Fibroblast of lung (primary cell): ENCODE measurements at regions not wholly inside any gene's neighbourhood (a gene's known extent, or its start where the extent isn't known, plus 50 kb on each side); places are given as distances from the start of the nearest gene placed in this dataset.

ENCODE experiments used
- DNase-seq, 2 donors: peaks; one replicate each; pipeline versions ENCODE4 v3.0.0 to v3.0.0-alpha.2; 2010; ENCODE audit warnings: low read depth in 2 of 2
- H2AFZ ChIP-seq: 2 replicates; pipeline ENCODE4 v1.5.1; 2012; ENCODE audit warnings: low read length, control low read depth, inconsistent platforms
- H3K27ac ChIP-seq: 2 replicates; pipeline ENCODE4 v1.5.1; 2011; ENCODE audit warnings: low read length, control low read depth; ENCODE audit not compliant: insufficient read depth
- H3K27me3 ChIP-seq: 2 replicates; pipeline ENCODE4 v1.5.1; 2011; ENCODE audit warnings: mild to moderate bottlenecking, low read length; ENCODE audit not compliant: control insufficient read depth, insufficient read depth
- H3K36me3 ChIP-seq: 2 replicates; pipeline ENCODE4 v1.5.1; 2011; ENCODE audit warnings: low read length; ENCODE audit not compliant: control insufficient read depth, insufficient read depth
- H3K4me1 ChIP-seq: 2 replicates; pipeline ENCODE4 v1.5.1; 2011; ENCODE audit warnings: low read length; ENCODE audit not compliant: control insufficient read depth, insufficient read depth; ENCODE audit errors: extremely low read depth
- H3K4me2 ChIP-seq: 2 replicates; pipeline ENCODE4 v1.5.1; 2011; ENCODE audit warnings: low read length, control low read depth; ENCODE audit not compliant: insufficient read depth; ENCODE audit errors: extremely low read depth
- H3K4me3 ChIP-seq, 4 experiments: fragments of 200-600 bp in 1 of 4; sonication (generic) in 1 of 4; replicated peaks in 1 of 4; 2 replicates each; pipeline ENCODE4 v1.5.1; 2011 to 2016; ENCODE audit warnings: low read length in 4 of 4, low read depth in 3 of 4, mild to moderate bottlenecking in 3 of 4, control low read depth in 2 of 4, inconsistent platforms in 1 of 4, mixed read lengths in 1 of 4; ENCODE audit not compliant: insufficient read depth in 1 of 4; ENCODE audit errors: control extremely low read depth in 1 of 4
- H3K79me2 ChIP-seq: 2 replicates; pipeline ENCODE4 v1.5.1; 2012; ENCODE audit warnings: mild to moderate bottlenecking, low read length, inconsistent platforms; ENCODE audit not compliant: control insufficient read depth, insufficient read depth
- H3K9ac ChIP-seq: 2 replicates; pipeline ENCODE4 v1.5.1; 2011; ENCODE audit warnings: mild to moderate bottlenecking, low read length, control low read depth; ENCODE audit not compliant: insufficient read depth
- H3K9me3 ChIP-seq: 2 replicates; pipeline ENCODE4 v1.5.1; 2012; ENCODE audit warnings: low read depth, low read length; ENCODE audit not compliant: control insufficient read depth, insufficient read depth
- H4K20me1 ChIP-seq: 2 replicates; pipeline ENCODE4 v1.5.1; 2011; ENCODE audit warnings: low read length; ENCODE audit not compliant: control insufficient read depth, insufficient read depth; ENCODE audit errors: extremely low read depth
- CTCF ChIP-seq, 2 donors: IDR thresholded peaks in 1 of 2; conservative IDR thresholded peaks in 1 of 2; 1 replicate in 1 of 2; 2 replicates in 1 of 2; pipeline ENCODE4 v1.5.1; 2011 to 2012; ENCODE audit warnings: low read length in 2 of 2, control low read depth in 1 of 2, inconsistent platforms in 1 of 2, low read depth in 1 of 2, mild to moderate bottlenecking in 1 of 2
- EZH2 ChIP-seq: IDR thresholded peaks from 2 replicates; pipeline ENCODE4 v1.5.1; 2012; ENCODE audit warnings: low read length, control low read depth, mild to moderate bottlenecking; ENCODE audit errors: missing control alignments

DNA sequence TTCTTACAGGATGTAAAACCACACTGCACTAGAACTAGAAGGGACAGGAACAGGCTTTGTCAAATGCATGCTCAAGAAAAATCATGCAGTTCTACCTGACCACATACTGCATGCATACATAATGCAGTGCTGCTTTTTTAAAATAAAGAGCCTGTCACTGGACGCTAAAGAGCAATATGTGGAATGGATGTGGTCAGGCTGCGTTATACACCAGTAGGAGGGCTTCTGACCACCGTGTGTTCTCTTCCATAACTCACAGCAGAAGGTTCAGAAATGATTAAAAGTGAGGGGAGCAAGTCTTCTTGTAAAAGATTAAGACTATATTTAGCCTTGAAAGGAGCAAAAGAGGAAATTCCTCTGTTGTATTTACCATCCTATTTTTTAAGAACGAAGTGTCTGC lies 392.0 kb downstream of the EMP1 start:
- Histone ChIP-seq H3K9me3 (no peaks in the 10 kb centered on the region), H4K20me1 (no peaks in the 10 kb centered on the region), H2AFZ (no peak overlapping the region), H3K4me1 (no peaks in the 10 kb centered on the region), H3K4me2 (no peak overlapping the region), H3K9ac (no peak overlapping the region), H3K79me2 (no peaks in the 10 kb centered on the region), H3K4me3 (no peak overlapping the region), H3K27me3 (no peaks in the 10 kb centered on the region), H3K27ac (no peak overlapping the region), H3K36me3 (no peaks in the 10 kb centered on the region)
- TF ChIP-seq EZH2 (no peak), CTCF (conservative IDR thresholded peaks at IDR 0.05 in 1 of 2, IDR thresholded peaks at IDR 0.05 in 1 of 2; ENCODE audit: low read depth in 1 of 2, low read length in 2 of 2) (no peak)
- no peak for DNase-seq

DNA sequence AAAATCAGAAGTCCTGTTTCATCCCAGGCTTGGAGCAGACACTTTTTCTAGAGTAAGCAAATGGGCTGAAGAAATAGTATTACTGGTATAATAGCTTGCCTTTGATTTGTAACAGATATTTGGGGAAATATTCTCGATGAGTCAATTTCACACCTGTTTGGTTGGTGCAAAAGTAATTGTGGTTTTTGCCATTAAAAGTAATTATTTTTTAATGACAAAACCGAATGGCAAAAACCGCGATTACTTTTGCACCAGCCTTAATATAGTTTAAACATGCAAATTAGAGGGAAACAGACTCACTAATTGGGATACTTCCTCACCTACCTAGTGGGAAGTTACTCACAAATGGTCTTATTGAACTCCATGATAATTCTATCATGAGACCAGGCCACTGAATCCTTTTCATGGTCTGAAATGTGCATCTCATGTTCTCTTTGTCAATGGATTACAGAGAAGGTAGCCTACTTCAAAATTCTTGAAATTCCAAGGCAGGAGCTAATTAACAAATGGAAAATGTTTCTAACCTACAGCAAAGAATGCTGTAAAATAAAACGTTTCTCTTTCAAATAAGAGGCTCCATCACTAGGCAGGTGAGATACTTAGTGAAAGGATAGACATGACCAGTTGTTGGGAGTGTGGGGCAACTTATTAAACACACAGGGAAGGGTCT lies 391.3 kb downstream of the EMP1 start:
- H3K4me3 ChIP-seq = no peak overlapping the region
- H3K4me1 ChIP-seq = no peaks in the 10 kb centered on the region
- H3K36me3 ChIP-seq = no peaks in the 10 kb centered on the region
- no peaks in the 10 kb centered on the region for H3K27me3 ChIP-seq
- H3K27ac ChIP-seq = no peak overlapping the region
- H3K9ac ChIP-seq = no peak overlapping the region
- no peak for DNase-seq
- TF ChIP-seq EZH2 = no peak
- TF ChIP-seq CTCF (conservative IDR thresholded peaks at IDR 0.05 in 1 of 2, IDR thresholded peaks at IDR 0.05 in 1 of 2; ENCODE audit: low read depth in 1 of 2, low read length in 2 of 2) = no peak
- H4K20me1 ChIP-seq = no peaks in the 10 kb centered on the region
- no peak overlapping the region for H2AFZ ChIP-seq
- no peaks in the 10 kb centered on the region for H3K9me3 ChIP-seq
- H3K4me2 ChIP-seq = no peak overlapping the region
- H3K79me2 ChIP-seq = no peaks in the 10 kb centered on the region

DNA sequence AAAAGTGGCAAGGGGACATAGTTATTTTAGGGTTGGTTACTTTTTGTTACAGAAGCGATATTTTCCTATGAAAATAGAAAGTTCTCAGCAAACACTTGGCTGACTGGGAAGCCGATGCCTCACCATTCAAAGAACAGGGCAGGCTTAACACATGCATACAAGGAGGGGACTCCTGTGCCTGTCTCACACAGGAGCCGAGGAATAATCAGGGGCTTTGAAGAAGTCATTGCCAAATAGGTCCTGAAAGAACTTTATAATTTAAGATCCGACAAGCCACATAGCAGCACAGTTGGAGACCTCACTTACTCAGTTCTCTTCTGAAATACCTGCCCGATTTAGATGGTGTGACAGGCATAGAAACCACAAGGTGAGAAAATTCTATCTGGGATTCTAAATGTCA lies 389.8 kb downstream of the EMP1 start:
- Histone ChIP-seq H3K9ac (no peak overlapping the region), H3K4me1 (no peaks in the 10 kb centered on the region), H2AFZ (no peak overlapping the region), H4K20me1 (no peaks in the 10 kb centered on the region), H3K4me2 (no peak overlapping the region), H3K36me3 (no peaks in the 10 kb centered on the region), H3K27ac (no peak overlapping the region), H3K79me2 (no peaks in the 10 kb centered on the region), H3K9me3 (no peaks in the 10 kb centered on the region), H3K27me3 (no peaks in the 10 kb centered on the region), H3K4me3 (no peak overlapping the region)
- TF ChIP-seq CTCF (conservative IDR thresholded peaks at IDR 0.05 in 1 of 2, IDR thresholded peaks at IDR 0.05 in 1 of 2; ENCODE audit: low read depth in 1 of 2, low read length in 2 of 2) (no peak), EZH2 (no peak)
- no peak for DNase-seq
